NCI-H1417 (cell line): ENCODE measurements at regions not wholly inside any gene's neighbourhood (a gene's known extent, or its start where the extent isn't known, plus 50 kb on each side); places are given as distances from the start of the nearest gene placed in this dataset.
"Not testable (repeated sequence)": the region's sequence is repeated elsewhere in the genome, so short reads cannot be mapped to it uniquely, and the experiment has no call there.

Source experiments
- DNase-seq, 3 experiments: peaks; one replicate each; lab custom pipeline; 2025; lab: John Stamatoyannopoulos, UW

- no peak for DNase-seq
Measured at GRCh38 chr2:8118940-8119781, 562.7 kb upstream of the ID2 start.

GRCh38 chr2:8119782-8120505 is 561.9 kb upstream of the ID2 start:
- DNase-seq: no peak

GRCh38 chr2:8120506-8120860 is 561.4 kb upstream of the ID2 start:
- no peak for DNase-seq

GRCh38 chr2:8121022-8121825 is 560.6 kb upstream of the ID2 start:
- DNase-seq: no peak

- DNase-seq: no peak
Measured at GRCh38 chr2:8121826-8122513, 559.9 kb upstream of the ID2 start.

- DNase-seq: no peak
Measured at GRCh38 chr2:8122520-8122919, 559.3 kb upstream of the ID2 start.

- DNase-seq: no peak
Measured at GRCh38 chr2:8123464-8123863, 558.4 kb upstream of the ID2 start.

- DNase-seq: no peak
Measured at GRCh38 chr2:8125741-8126711, 555.8 kb upstream of the ID2 start.

- DNase-seq: no peak
Measured at GRCh38 chr2:8126783-8127182, 555.1 kb upstream of the ID2 start.

- DNase-seq: not testable (repeated sequence)
Measured at GRCh38 chr2:8131423-8131822, 550.4 kb upstream of the ID2 start.

- DNase-seq: peak in 2 of 3 experiments; percentile 34 to 79
Measured at GRCh38 chr2:8132351-8132831, 549.5 kb upstream of the ID2 start.

- no peak for DNase-seq
Measured at GRCh38 chr2:8132879-8133278, 549.0 kb upstream of the ID2 start.

- no peak for DNase-seq
Measured at GRCh38 chr2:8133363-8133762, 548.5 kb upstream of the ID2 start.

GRCh38 chr2:8133913-8134472 is 547.9 kb upstream of the ID2 start:
- no peak for DNase-seq

GRCh38 chr2:8134473-8134932 is 547.4 kb upstream of the ID2 start:
- DNase-seq: peak; percentile 70 to 91 (median 77)

- DNase-seq: no peak
Measured at GRCh38 chr2:8134985-8135682, 546.7 kb upstream of the ID2 start.

GRCh38 chr2:8137801-8138200 is 544.1 kb upstream of the ID2 start:
- no peak for DNase-seq

- DNase-seq: no peak
Measured at GRCh38 chr2:8138525-8138922, 543.3 kb upstream of the ID2 start.

GRCh38 chr2:8138923-8139667 is 542.8 kb upstream of the ID2 start:
- DNase-seq: no peak
